GM06990 (cell line): ENCODE measurements at regions not wholly inside any gene's neighbourhood (a gene's known extent, or its start where the extent isn't known, plus 50 kb on each side); places are given as distances from the start of the nearest gene placed in this dataset.

Source experiments
- DNase-seq: peaks from one replicate; pipeline ENCODE4 v3.0.0-alpha.2; 2011; ENCODE audit not compliant: insufficient read length; ENCODE audit errors: extremely low read depth
- H3K27me3 ChIP-seq: replicated peaks from 2 replicates; pipeline ENCODE4 v1.6.0; 2011; ENCODE audit warnings: low read length; ENCODE audit not compliant: control insufficient read depth, insufficient read depth
- H3K36me3 ChIP-seq: 2 replicates; pipeline ENCODE4 v1.5.1; 2011; ENCODE audit warnings: low read length; ENCODE audit not compliant: control insufficient read depth, insufficient read depth
- H3K4me3 ChIP-seq: replicated peaks from 2 replicates; pipeline ENCODE4 v1.5.1; 2011; ENCODE audit warnings: low read depth, mild to moderate bottlenecking, control low read depth, low read length
- TF ChIP-seq, protein P1 (sequence below): IDR thresholded peaks from 2 replicates; pipeline ENCODE4 v1.5.1; 2011; ENCODE audit warnings: low read length, control low read depth, mild to moderate bottlenecking, inconsistent platforms; ENCODE audit not compliant: insufficient read depth, poor library complexity, severe bottlenecking

DNA sequence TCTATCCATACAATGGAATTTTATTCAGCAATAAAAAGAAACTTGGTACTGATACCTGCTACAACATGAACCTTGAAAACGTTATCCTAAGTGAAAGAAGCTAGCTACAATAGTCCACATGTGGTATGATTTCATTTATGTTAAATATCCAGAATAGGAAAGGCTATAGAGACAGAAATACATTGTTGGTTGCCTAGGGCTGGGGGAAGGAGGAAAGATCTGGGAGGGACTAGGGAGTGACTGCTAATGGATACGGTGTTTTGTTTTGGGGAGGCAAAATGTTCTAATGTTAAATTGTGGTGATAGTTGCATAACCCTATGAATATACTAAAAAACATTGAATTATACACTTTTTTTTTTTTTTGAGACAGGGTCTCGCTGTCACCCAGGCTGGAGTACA is 141.1 kb upstream of the ARX start:
- Histone ChIP-seq H3K27me3 (no peaks in the 10 kb centered on the region), H3K36me3 (no peaks in the 10 kb centered on the region), H3K4me3 (no peak overlapping the region)
- TF ChIP-seq, protein P1, sequence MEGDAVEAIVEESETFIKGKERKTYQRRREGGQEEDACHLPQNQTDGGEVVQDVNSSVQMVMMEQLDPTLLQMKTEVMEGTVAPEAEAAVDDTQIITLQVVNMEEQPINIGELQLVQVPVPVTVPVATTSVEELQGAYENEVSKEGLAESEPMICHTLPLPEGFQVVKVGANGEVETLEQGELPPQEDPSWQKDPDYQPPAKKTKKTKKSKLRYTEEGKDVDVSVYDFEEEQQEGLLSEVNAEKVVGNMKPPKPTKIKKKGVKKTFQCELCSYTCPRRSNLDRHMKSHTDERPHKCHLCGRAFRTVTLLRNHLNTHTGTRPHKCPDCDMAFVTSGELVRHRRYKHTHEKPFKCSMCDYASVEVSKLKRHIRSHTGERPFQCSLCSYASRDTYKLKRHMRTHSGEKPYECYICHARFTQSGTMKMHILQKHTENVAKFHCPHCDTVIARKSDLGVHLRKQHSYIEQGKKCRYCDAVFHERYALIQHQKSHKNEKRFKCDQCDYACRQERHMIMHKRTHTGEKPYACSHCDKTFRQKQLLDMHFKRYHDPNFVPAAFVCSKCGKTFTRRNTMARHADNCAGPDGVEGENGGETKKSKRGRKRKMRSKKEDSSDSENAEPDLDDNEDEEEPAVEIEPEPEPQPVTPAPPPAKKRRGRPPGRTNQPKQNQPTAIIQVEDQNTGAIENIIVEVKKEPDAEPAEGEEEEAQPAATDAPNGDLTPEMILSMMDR = no peak
- no peak for DNase-seq

- TF ChIP-seq, protein P1 = no peak
- H3K27me3 ChIP-seq = no peaks in the 10 kb centered on the region
- DNase-seq = no peak
- no peaks in the 10 kb centered on the region for H3K36me3 ChIP-seq
- H3K4me3 ChIP-seq = no peak overlapping the region
Observed at GRCh38 chrX:25156323-25156722, 140.6 kb upstream of the ARX start.

GRCh38 chrX:25154168-25154567 is 138.4 kb upstream of the ARX start:
- TF ChIP-seq, protein P1 = no peak
- Histone ChIP-seq H3K27me3 (no peaks in the 10 kb centered on the region), H3K4me3 (no peak overlapping the region), H3K36me3 (no peaks in the 10 kb centered on the region)
- no peak for DNase-seq

- Histone ChIP-seq H3K4me3 (no peak overlapping the region), H3K27me3 (no peaks in the 10 kb centered on the region), H3K36me3 (no peaks in the 10 kb centered on the region)
- DNase-seq = no peak
- TF ChIP-seq, protein P1 = no peak
Observed at GRCh38 chrX:25151749-25152148, 136.0 kb upstream of the ARX start.

GRCh38 chrX:25144043-25144940 is 128.5 kb upstream of the ARX start:
- H3K4me3 ChIP-seq = no peak overlapping the region
- no peaks in the 10 kb centered on the region for H3K36me3 ChIP-seq
- TF ChIP-seq, protein P1 = peak; percentile 75
- DNase-seq = no peak
- H3K27me3 ChIP-seq = no peaks in the 10 kb centered on the region; the same call in 1 of the 2 replicates

GRCh38 chrX:25143596-25143995 is 127.8 kb upstream of the ARX start:
- Histone ChIP-seq H3K36me3 (no peaks in the 10 kb centered on the region), H3K27me3 (no peaks in the 10 kb centered on the region; the same call in 1 of the 2 replicates), H3K4me3 (no peak overlapping the region)
- TF ChIP-seq, protein P1 = no peak
- DNase-seq = no peak
